COLO668 (cell line): ENCODE measurements at regions not wholly inside any gene's neighbourhood (a gene's known extent, or its start where the extent isn't known, plus 50 kb on each side); places are given as distances from the start of the nearest gene placed in this dataset.
"Not testable (repeated sequence)": the region's sequence is repeated elsewhere in the genome, so short reads cannot be mapped to it uniquely, and the experiment has no call there.

Experiments
- DNase-seq: peaks from one replicate; lab custom pipeline; 2025; ENCODE audit not compliant: unreplicated experiment; lab: John Stamatoyannopoulos, UW

GRCh38 chr16:70014915-70015314 is 63.8 kb downstream of the CLEC18A start:
- DNase-seq = not testable (repeated sequence)

GRCh38 chr16:70016751-70017150 is 65.6 kb downstream of the CLEC18A start:
- DNase-seq = not testable (repeated sequence)

GRCh38 chr16:70018254-70018653 is 67.1 kb downstream of the CLEC18A start:
- peak; percentile 5 for DNase-seq

GRCh38 chr16:70023207-70023606 is 72.1 kb downstream of the CLEC18A start:
- DNase-seq = not testable (repeated sequence)

- not testable (repeated sequence) for DNase-seq
Observed at GRCh38 chr16:70023956-70024355, 72.8 kb downstream of the CLEC18A start.

GRCh38 chr16:70026165-70026854 is 75.2 kb downstream of the CLEC18A start:
- DNase-seq = not testable (repeated sequence)

- DNase-seq = not testable (repeated sequence)
Observed at GRCh38 chr16:70032906-70033305, 81.2 kb upstream of the PDPR start.

GRCh38 chr16:70037913-70038312 is 76.2 kb upstream of the PDPR start:
- not testable (repeated sequence) for DNase-seq

- DNase-seq = not testable (repeated sequence)
Observed at GRCh38 chr16:70040554-70040953, 73.6 kb upstream of the PDPR start.

- not testable (repeated sequence) for DNase-seq
Observed at GRCh38 chr16:70043538-70044067, 70.5 kb upstream of the PDPR start.

GRCh38 chr16:70046560-70046959 is 67.6 kb upstream of the PDPR start:
- not testable (repeated sequence) for DNase-seq

- DNase-seq = not testable (repeated sequence)
Observed at GRCh38 chr16:70048083-70048482, 66.0 kb upstream of the PDPR start.

GRCh38 chr16:70058056-70058455 is 56.1 kb upstream of the PDPR start:
- not testable (repeated sequence) for DNase-seq

GRCh38 chr16:70059429-70059828 is 54.7 kb upstream of the PDPR start:
- DNase-seq = not testable (repeated sequence)

GRCh38 chr16:70060521-70061027 is 53.6 kb upstream of the PDPR start:
- DNase-seq = not testable (repeated sequence)

GRCh38 chr16:70061671-70062218 is 52.4 kb upstream of the PDPR start:
- not testable (repeated sequence) for DNase-seq

GRCh38 chr16:70062947-70063346 is 51.2 kb upstream of the PDPR start:
- not testable (repeated sequence) for DNase-seq
